GM10248 (cell line): ENCODE measurements at regions not wholly inside any gene's neighbourhood (a gene's known extent, or its start where the extent isn't known, plus 50 kb on each side); places are given as distances from the start of the nearest gene placed in this dataset.
"Not testable (repeated sequence)": the region's sequence is repeated elsewhere in the genome, so short reads cannot be mapped to it uniquely, and the experiment has no call there.

ENCODE experiments used
- CTCF ChIA-PET: fragments of 300-600 bp; sonication (Branson Sonifier 250); formaldehyde crosslinking; extraction: SDS; loops from one replicate; lab custom pipeline; 2021; ENCODE audit warnings: antibody characterized with exemption; lab: Yijun Ruan, JAX
- POLR2A ChIA-PET: fragments of 350-650 bp; sonication (Branson Sonifier 250); formaldehyde crosslinking; extraction: SDS; loops from one replicate; lab custom pipeline; 2020; ENCODE audit warnings: antibody characterized with exemption; lab: Yijun Ruan, JAX
- DNase-seq: peaks from one replicate; pipeline ENCODE4 v3.0.0; 2012; ENCODE audit errors: extremely low spot score
- CTCF ChIP-seq: IDR thresholded peaks from 2 replicates; pipeline ENCODE4 v1.5.1; 2012; ENCODE audit warnings: mild to moderate bottlenecking, low read depth; ENCODE audit errors: extremely low read depth, missing control alignments, control extremely low read depth

GRCh38 chr11:34001557-34002064 lies 49.9 kb upstream of the CAPRIN1 start:
- DNase-seq: no peak
- POLR2A ChIA-PET: no interaction called here
- CTCF ChIA-PET: interaction anchor here (0.7 to 5.0 kb wide), 6 partner anchors 14 to 357 kb away, joined by 3 to 26 read pairs (median 4); partner anchors contain the start of gene ABTB2
- TF ChIP-seq CTCF: no peak

- ChIA-PET CTCF (interaction anchor here (1.9 to 5.0 kb wide), 3 partner anchors 8 to 13 kb away, joined by 9 to 43 read pairs (median 26); no protein-coding TSS in a partner anchor), POLR2A (no interaction called here)
- no peak for TF ChIP-seq CTCF
- DNase-seq: no peak
These were observed 52.1 kb upstream of the CAPRIN1 start for GRCh38 chr11:33999393-33999792.

- no peak for DNase-seq
- POLR2A ChIA-PET: no interaction called here
- CTCF ChIA-PET: interaction anchor here (0.9 to 5.0 kb wide), 42 partner anchors 10 to 365 kb away, joined by 3 to 43 read pairs (median 4); partner anchors contain the start of gene ABTB2
- TF ChIP-seq CTCF: no peak
These were observed 53.8 kb upstream of the CAPRIN1 start for GRCh38 chr11:33997584-33998251.

GRCh38 chr11:33996498-33997454 lies 54.8 kb upstream of the CAPRIN1 start:
- POLR2A ChIA-PET: no interaction called here
- CTCF ChIA-PET: interaction anchor here (0.7 to 3.8 kb wide), 55 partner anchors 9 to 471 kb away, joined by 3 to 43 read pairs (median 4); partner anchors contain the start of genes ABTB2, CAPRIN1 and NAT10

GRCh38 chr11:33994937-33995336 lies 56.6 kb upstream of the CAPRIN1 start:
- no peak for TF ChIP-seq CTCF
- CTCF ChIA-PET: interaction anchor here (1.2 kb wide), 1 partner anchor 111 kb away, joined by 3 read pairs; no protein-coding TSS in a partner anchor
- no peak for DNase-seq
- POLR2A ChIA-PET: no interaction called here

More at GRCh38 chr11:33996498-33997454, 54.8 kb upstream of the CAPRIN1 start:
- DNase-seq: peak; percentile 77
- TF ChIP-seq CTCF: peak; percentile 73

GRCh38 chr11:33991136-33991535 lies 60.4 kb upstream of the CAPRIN1 start:
- DNase-seq, POLR2A ChIA-PET: not testable (repeated sequence)
- CTCF ChIA-PET: interaction anchor here (0.9 to 2.0 kb wide), 6 partner anchors 16 to 184 kb away, joined by 3 to 7 read pairs (median 6); no protein-coding TSS in a partner anchor

- POLR2A ChIA-PET, DNase-seq: not testable (repeated sequence)
- CTCF ChIA-PET: interaction anchor here (0.9 to 3.7 kb wide), 4 partner anchors 12 to 182 kb away, joined by 3 to 50 read pairs (median 42); no protein-coding TSS in a partner anchor
These were observed 61.4 kb upstream of the CAPRIN1 start for GRCh38 chr11:33990131-33990530.
